GM12878 (cell line): ENCODE measurements at regions not wholly inside any gene's neighbourhood (a gene's known extent, or its start where the extent isn't known, plus 50 kb on each side); places are given as distances from the start of the nearest gene placed in this dataset.

Source experiments
- ATAC-seq: fragments of 200-7000 bp; cut with Tn5 transposase; 3 replicates; pipeline ENCODE4 v1.9.1; 2020; ENCODE audit warnings: mild to moderate bottlenecking, moderate library complexity
- BruUV-seq: library from RNA; stranded (reverse); fragments of 400-500 nt; replicated peaks from 2 replicates; lab custom pipeline; 2021; lab: Mats Ljungman, UMichigan
- CTCF ChIA-PET: fragments of 300-600 bp; sonication (Branson Sonifier 250); formaldehyde crosslinking; extraction: SDS; loops from one replicate; lab custom pipeline; 2021; ENCODE audit warnings: inconsistent platforms; lab: Yijun Ruan, JAX
- POLR2A ChIA-PET: fragments of 350-600 bp; formaldehyde crosslinking; extraction: SDS; loops from one replicate; lab custom pipeline; 2021; ENCODE audit warnings: inconsistent platforms; lab: Charles Lee
- RAD21 ChIA-PET: fragments of 300-600 bp; sonication (Branson Sonifier 250); formaldehyde crosslinking; loops from one replicate; lab custom pipeline; 2023; ENCODE audit warnings: antibody characterized with exemption; ENCODE audit not compliant: unreplicated experiment; lab: Charles Lee
- SMC1A ChIA-PET: fragments of 300-600 bp; sonication (Branson Sonifier 250); formaldehyde crosslinking; loops from one replicate; lab custom pipeline; 2023; ENCODE audit not compliant: unreplicated experiment, uncharacterized antibody; lab: Charles Lee
- DNase-seq: peaks from one replicate; pipeline ENCODE4 v3.0.0-alpha.2; 2011; ENCODE audit warnings: low read depth, low spot score
- FAIRE-seq: peaks from 3 replicates; lab custom pipeline; 2011; peaks lifted over from hg19 to GRCh38; lab: Jason Lieb, UNC
- H2AFZ ChIP-seq: 2 replicates; pipeline ENCODE4 v1.6.0; 2011; ENCODE audit warnings: low read depth, low read length, control low read depth; ENCODE audit not compliant: control insufficient read depth
- H3K27ac ChIP-seq: 2 replicates; pipeline ENCODE4 v1.5.1; 2011; ENCODE audit warnings: control low read depth; ENCODE audit not compliant: control insufficient read depth, insufficient read depth
- H3K27me3 ChIP-seq, 2 experiments: replicated peaks in 1 of 2; 2 replicates each; pipeline versions ENCODE4 v1.6.0 to v1.6.1; 2011; ENCODE audit warnings: low read length in 1 of 2; ENCODE audit not compliant: control insufficient read depth in 2 of 2, insufficient read depth in 2 of 2
- H3K36me3 ChIP-seq, 2 experiments: 2 replicates each; pipeline ENCODE4 v1.5.1; 2011; ENCODE audit warnings: low read length in 1 of 2; ENCODE audit not compliant: control insufficient read depth in 2 of 2, insufficient read depth in 2 of 2
- H3K4me1 ChIP-seq: 2 replicates; pipeline ENCODE4 v1.6.1; 2011; ENCODE audit warnings: mild to moderate bottlenecking, low read length, moderate library complexity, mixed read lengths; ENCODE audit not compliant: control insufficient read depth, insufficient read depth
- H3K4me2 ChIP-seq: 2 replicates; pipeline ENCODE4 v1.6.0; 2011; ENCODE audit warnings: control low read depth; ENCODE audit not compliant: control insufficient read depth, insufficient read depth
- H3K4me3 ChIP-seq: fragments of 200-600 bp; sonication (generic); 2 replicates; pipeline ENCODE4 v1.5.1; 2016
- H3K79me2 ChIP-seq: 2 replicates; pipeline ENCODE4 v1.6.0; 2011; ENCODE audit warnings: low read length; ENCODE audit not compliant: control insufficient read depth, insufficient read depth
- H3K9ac ChIP-seq: 2 replicates; pipeline ENCODE4 v1.8.0; 2011; ENCODE audit warnings: low read length, control low read depth, mixed read lengths; ENCODE audit not compliant: control insufficient read depth, insufficient read depth
- H3K9me3 ChIP-seq: replicated peaks from 3 replicates; pipeline ENCODE4 v1.5.1; 2011; ENCODE audit warnings: mild to moderate bottlenecking, low read length; ENCODE audit not compliant: control insufficient read depth, insufficient read depth
- H4K20me1 ChIP-seq: 2 replicates; pipeline ENCODE4 v1.6.0; 2011; ENCODE audit not compliant: control insufficient read depth, insufficient read depth
- BRCA1 ChIP-seq: IDR thresholded peaks from 2 replicates; pipeline ENCODE4 v1.6.1; 2011; ENCODE audit warnings: low read depth, low read length, improper control_type of control experiment
- EP300 ChIP-seq, 2 experiments: fragments of 150-350 bp in 1 of 2; IDR thresholded peaks; 2 replicates each; pipeline ENCODE4 v1.6.1; 2011 to 2012; ENCODE audit warnings: low read depth in 2 of 2, low read length in 2 of 2, borderline replicate concordance in 1 of 2, improper control_type of control experiment in 1 of 2, inconsistent platforms in 1 of 2; ENCODE audit not compliant: control insufficient read depth in 1 of 2
- HDAC2 ChIP-seq: fragments of 200-600 bp; sonication (generic); IDR thresholded peaks from 2 replicates; pipeline ENCODE4 v1.6.1; 2017
- IRF4 ChIP-seq: IDR thresholded peaks from 2 replicates; pipeline ENCODE4 v1.6.1; 2011; ENCODE audit warnings: low read depth, low read length
- KDM1A ChIP-seq: fragments of 200-600 bp; sonication (generic); IDR thresholded peaks from 2 replicates; pipeline ENCODE4 v1.6.1; 2016; ENCODE audit warnings: borderline replicate concordance
- MEF2B ChIP-seq: fragments of 450-650 bp; IDR thresholded peaks from 2 replicates; pipeline ENCODE4 v1.6.1; 2018; ENCODE audit warnings: mild to moderate bottlenecking, moderate library complexity; ENCODE audit not compliant: partially characterized antibody, poor library complexity, severe bottlenecking
- SUZ12 ChIP-seq: fragments of 200-600 bp; sonication (generic); IDR thresholded peaks from one replicate; pipeline ENCODE4 v1.6.1; 2018; ENCODE audit warnings: antibody characterized with exemption, mild to moderate bottlenecking; ENCODE audit not compliant: unreplicated experiment
- TARDBP ChIP-seq: IDR thresholded peaks from 2 replicates; pipeline ENCODE4 v1.6.1; 2016; ENCODE audit warnings: borderline replicate concordance
- YY1 ChIP-seq: IDR thresholded peaks from 2 replicates; pipeline ENCODE4 v1.6.1; 2011; ENCODE audit warnings: low read depth, mild to moderate bottlenecking, low read length
- ZBED1 ChIP-seq: IDR thresholded peaks from 2 replicates; pipeline ENCODE4 v1.6.1; 2016; ENCODE audit warnings: borderline replicate concordance
- ZNF274 ChIP-seq: IDR thresholded peaks from one replicate; pipeline ENCODE4 v1.8.0; 2011; ENCODE audit not compliant: insufficient read length, insufficient read depth
- ZSCAN29 ChIP-seq: fragments of 450-650 bp; IDR thresholded peaks from 2 replicates; pipeline ENCODE4 v1.6.1; 2017; ENCODE audit warnings: mild to moderate bottlenecking, moderate library complexity
- in situ Hi-C: fragments of 300-500 bp; cut with MboI; formaldehyde crosslinking; loops from 9 replicates; pipeline ENCODE4 v1.14.3; 2018; ENCODE audit warnings: mixed read lengths
- intact Hi-C: fragments of 100-400 bp; cut with micrococcal nuclease; formaldehyde crosslinking; loops from one replicate; pipeline ENCODE4 v1.14.2; 2022; ENCODE audit not compliant: unreplicated experiment
- TF ChIP-seq, protein P1 (sequence below): fragments of 450-650 bp; IDR thresholded peaks from 2 replicates; pipeline ENCODE4 v1.6.1; 2016; ENCODE audit warnings: mild to moderate bottlenecking, moderate library complexity, borderline replicate concordance
- TF ChIP-seq, protein P2 (sequence below): fragments of 450-650 bp; conservative IDR thresholded peaks from 2 replicates; pipeline ENCODE4 v1.6.1; 2017; ENCODE audit warnings: mild to moderate bottlenecking, moderate library complexity
- TF ChIP-seq, protein P3 (sequence below): IDR thresholded peaks from 2 replicates; pipeline ENCODE4 v1.6.1; 2011; ENCODE audit warnings: borderline replicate concordance, low read depth, mild to moderate bottlenecking, moderate library complexity, low read length; ENCODE audit not compliant: insufficient read depth, poor library complexity, severe bottlenecking
- TF ChIP-seq, protein P4 (sequence below): fragments of 450-650 bp; IDR thresholded peaks from 2 replicates; pipeline ENCODE4 v1.6.1; 2014; ENCODE audit warnings: mild to moderate bottlenecking

DNA sequence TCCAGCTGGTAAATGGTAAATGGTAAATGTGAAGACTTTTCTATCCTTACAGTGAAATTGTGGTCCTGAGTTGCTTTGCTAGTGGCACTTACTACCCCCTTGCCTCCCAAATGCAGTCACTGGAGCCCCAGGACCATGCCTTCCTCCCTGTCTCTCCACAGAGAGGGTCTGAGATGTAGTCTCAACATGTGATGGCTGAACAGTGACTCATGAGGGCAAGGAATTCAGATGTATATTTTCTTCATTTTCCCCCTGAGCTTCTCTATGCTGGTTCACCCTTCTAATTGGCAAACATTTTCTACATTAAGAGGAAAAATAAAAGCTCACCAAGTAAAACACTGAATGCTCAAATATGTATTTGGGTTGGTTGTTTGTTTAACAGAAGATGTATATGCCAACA, 232.0 kb downstream of the SH3BP4 start:
- in situ Hi-C loops, result no loop called here
- Histone ChIP-seq H2AFZ (no peak overlapping the region), H3K4me3 (no peak overlapping the region), H3K27ac (no peak overlapping the region), H3K36me3 (no peaks in the 10 kb centered on the region), H3K9ac (no peak overlapping the region), H3K79me2 (no peaks in the 10 kb centered on the region), H4K20me1 (no peaks in the 10 kb centered on the region), H3K4me2 (no peak overlapping the region), H3K9me3 (no peaks in the 10 kb centered on the region), H3K27me3 (no peaks in the 10 kb centered on the region), H3K4me1 (no peaks in the 10 kb centered on the region)
- RAD21 ChIA-PET, result no interaction called here
- BruUV-seq, result no TSS peak
- SMC1A ChIA-PET, result no interaction called here
- POLR2A ChIA-PET, result no interaction called here
- TF ChIP-seq IRF4 (no peak), MEF2B (no peak), TARDBP (no peak), ZBED1 (no peak), EP300 (IDR thresholded peaks at IDR 0.05; ENCODE audit: borderline replicate concordance in 1 of 2, control insufficient read depth in 1 of 2, low read depth in 2 of 2, low read length in 2 of 2) (no peak), SUZ12 (no peak), HDAC2 (no peak), ZNF274 (no peak), YY1 (no peak), BRCA1 (no peak), KDM1A (no peak), ZSCAN29 (no peak)
- TF ChIP-seq, protein P1, sequence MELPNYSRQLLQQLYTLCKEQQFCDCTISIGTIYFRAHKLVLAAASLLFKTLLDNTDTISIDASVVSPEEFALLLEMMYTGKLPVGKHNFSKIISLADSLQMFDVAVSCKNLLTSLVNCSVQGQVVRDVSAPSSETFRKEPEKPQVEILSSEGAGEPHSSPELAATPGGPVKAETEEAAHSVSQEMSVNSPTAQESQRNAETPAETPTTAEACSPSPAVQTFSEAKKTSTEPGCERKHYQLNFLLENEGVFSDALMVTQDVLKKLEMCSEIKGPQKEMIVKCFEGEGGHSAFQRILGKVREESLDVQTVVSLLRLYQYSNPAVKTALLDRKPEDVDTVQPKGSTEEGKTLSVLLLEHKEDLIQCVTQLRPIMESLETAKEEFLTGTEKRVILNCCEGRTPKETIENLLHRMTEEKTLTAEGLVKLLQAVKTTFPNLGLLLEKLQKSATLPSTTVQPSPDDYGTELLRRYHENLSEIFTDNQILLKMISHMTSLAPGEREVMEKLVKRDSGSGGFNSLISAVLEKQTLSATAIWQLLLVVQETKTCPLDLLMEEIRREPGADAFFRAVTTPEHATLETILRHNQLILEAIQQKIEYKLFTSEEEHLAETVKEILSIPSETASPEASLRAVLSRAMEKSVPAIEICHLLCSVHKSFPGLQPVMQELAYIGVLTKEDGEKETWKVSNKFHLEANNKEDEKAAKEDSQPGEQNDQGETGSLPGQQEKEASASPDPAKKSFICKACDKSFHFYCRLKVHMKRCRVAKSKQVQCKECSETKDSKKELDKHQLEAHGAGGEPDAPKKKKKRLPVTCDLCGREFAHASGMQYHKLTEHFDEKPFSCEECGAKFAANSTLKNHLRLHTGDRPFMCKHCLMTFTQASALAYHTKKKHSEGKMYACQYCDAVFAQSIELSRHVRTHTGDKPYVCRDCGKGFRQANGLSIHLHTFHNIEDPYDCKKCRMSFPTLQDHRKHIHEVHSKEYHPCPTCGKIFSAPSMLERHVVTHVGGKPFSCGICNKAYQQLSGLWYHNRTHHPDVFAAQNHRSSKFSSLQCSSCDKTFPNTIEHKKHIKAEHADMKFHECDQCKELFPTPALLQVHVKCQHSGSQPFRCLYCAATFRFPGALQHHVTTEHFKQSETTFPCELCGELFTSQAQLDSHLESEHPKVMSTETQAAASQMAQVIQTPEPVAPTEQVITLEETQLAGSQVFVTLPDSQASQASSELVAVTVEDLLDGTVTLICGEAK, result no peak
- TF ChIP-seq, protein P2, sequence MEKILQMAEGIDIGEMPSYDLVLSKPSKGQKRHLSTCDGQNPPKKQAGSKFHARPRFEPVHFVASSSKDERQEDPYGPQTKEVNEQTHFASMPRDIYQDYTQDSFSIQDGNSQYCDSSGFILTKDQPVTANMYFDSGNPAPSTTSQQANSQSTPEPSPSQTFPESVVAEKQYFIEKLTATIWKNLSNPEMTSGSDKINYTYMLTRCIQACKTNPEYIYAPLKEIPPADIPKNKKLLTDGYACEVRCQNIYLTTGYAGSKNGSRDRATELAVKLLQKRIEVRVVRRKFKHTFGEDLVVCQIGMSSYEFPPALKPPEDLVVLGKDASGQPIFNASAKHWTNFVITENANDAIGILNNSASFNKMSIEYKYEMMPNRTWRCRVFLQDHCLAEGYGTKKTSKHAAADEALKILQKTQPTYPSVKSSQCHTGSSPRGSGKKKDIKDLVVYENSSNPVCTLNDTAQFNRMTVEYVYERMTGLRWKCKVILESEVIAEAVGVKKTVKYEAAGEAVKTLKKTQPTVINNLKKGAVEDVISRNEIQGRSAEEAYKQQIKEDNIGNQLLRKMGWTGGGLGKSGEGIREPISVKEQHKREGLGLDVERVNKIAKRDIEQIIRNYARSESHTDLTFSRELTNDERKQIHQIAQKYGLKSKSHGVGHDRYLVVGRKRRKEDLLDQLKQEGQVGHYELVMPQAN, result no peak
- TF ChIP-seq, protein P3, sequence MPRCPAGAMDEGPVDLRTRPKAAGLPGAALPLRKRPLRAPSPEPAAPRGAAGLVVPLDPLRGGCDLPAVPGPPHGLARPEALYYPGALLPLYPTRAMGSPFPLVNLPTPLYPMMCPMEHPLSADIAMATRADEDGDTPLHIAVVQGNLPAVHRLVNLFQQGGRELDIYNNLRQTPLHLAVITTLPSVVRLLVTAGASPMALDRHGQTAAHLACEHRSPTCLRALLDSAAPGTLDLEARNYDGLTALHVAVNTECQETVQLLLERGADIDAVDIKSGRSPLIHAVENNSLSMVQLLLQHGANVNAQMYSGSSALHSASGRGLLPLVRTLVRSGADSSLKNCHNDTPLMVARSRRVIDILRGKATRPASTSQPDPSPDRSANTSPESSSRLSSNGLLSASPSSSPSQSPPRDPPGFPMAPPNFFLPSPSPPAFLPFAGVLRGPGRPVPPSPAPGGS, result no peak
- TF ChIP-seq, protein P4, sequence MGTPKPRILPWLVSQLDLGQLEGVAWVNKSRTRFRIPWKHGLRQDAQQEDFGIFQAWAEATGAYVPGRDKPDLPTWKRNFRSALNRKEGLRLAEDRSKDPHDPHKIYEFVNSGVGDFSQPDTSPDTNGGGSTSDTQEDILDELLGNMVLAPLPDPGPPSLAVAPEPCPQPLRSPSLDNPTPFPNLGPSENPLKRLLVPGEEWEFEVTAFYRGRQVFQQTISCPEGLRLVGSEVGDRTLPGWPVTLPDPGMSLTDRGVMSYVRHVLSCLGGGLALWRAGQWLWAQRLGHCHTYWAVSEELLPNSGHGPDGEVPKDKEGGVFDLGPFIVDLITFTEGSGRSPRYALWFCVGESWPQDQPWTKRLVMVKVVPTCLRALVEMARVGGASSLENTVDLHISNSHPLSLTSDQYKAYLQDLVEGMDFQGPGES, result no peak
- no peak for FAIRE-seq
- ATAC-seq, result no peak
- CTCF ChIA-PET, result no interaction called here
- intact Hi-C loops, result no loop called here
- DNase-seq, result no peak
